Gastrocnemius medialis (tissue), 4 donors: ENCODE measurements at regions not wholly inside any gene's neighbourhood (a gene's known extent, or its start where the extent isn't known, plus 50 kb on each side); places are given as distances from the start of the nearest gene placed in this dataset.

Experiments
- ATAC-seq, 2 donors: fragments of 150-250 bp; one replicate each; pipeline ENCODE4 v1.9.1; 2016
- DNase-seq, 2 donors: peaks; one replicate each; pipeline ENCODE4 v3.0.0-alpha.2; 2019
- H3K27ac ChIP-seq, 4 donors: fragments of 200-600 bp; sonication (generic); 1 replicate in 1 of 4; 2 replicates in 3 of 4; pipeline ENCODE4 v1.5.1; 2016 to 2018; ENCODE audit warnings: mild to moderate bottlenecking in 2 of 4, moderate library complexity in 1 of 4
- H3K27me3 ChIP-seq, 3 donors: fragments of 200-600 bp; sonication (generic) in 2 of 3; 1 replicate in 1 of 3; 2 replicates in 2 of 3; pipeline versions ENCODE4 v1.5.1 to v1.6.0; 2016 to 2019; ENCODE audit warnings: mild to moderate bottlenecking in 1 of 3, moderate library complexity in 1 of 3
- H3K36me3 ChIP-seq, 2 donors: fragments of 200-600 bp; sonication (generic) in 1 of 2; one replicate each; pipeline ENCODE4 v1.5.1; 2017 to 2018
- H3K4me1 ChIP-seq, 2 donors: fragments of 200-600 bp; sonication (generic) in 1 of 2; one replicate each; pipeline ENCODE4 v1.5.1; 2016 to 2017; ENCODE audit warnings: mild to moderate bottlenecking in 2 of 2
- H3K4me3 ChIP-seq, 4 donors: fragments of 200-600 bp; sonication (generic) in 3 of 4; 1 replicate in 1 of 4; 2 replicates in 3 of 4; pipeline ENCODE4 v1.5.1; 2016 to 2019; ENCODE audit warnings: mild to moderate bottlenecking in 2 of 4
- H3K9me3 ChIP-seq, 3 donors: fragments of 200-600 bp; sonication (generic) in 2 of 3; 1 replicate in 1 of 3; 2 replicates in 2 of 3; pipeline ENCODE4 v1.5.1; 2016 to 2019
- CTCF ChIP-seq, 5 experiments: fragments of 450-650 bp in 3 of 5; fragments of 200-600 bp in 2 of 5; sonication (generic) in 2 of 5; IDR thresholded peaks in 4 of 5; conservative IDR thresholded peaks in 1 of 5; 1 replicate in 4 of 5; 2 replicates in 1 of 5; pipeline ENCODE4 v1.5.1; 2016 to 2019; ENCODE audit warnings: antibody characterized with exemption in 5 of 5, mild to moderate bottlenecking in 3 of 5, moderate library complexity in 3 of 5
- POLR2A ChIP-seq, 2 donors: fragments of 450-650 bp; IDR thresholded peaks; one replicate each; pipeline ENCODE4 v1.6.1; 2017; ENCODE audit warnings: antibody characterized with exemption in 2 of 2, mild to moderate bottlenecking in 2 of 2, moderate library complexity in 2 of 2
- in situ Hi-C, 4 donors: fragments of 200-750 bp; cut with MboI; loops; one replicate each; pipeline versions ENCODE4 v1.15.0 to v1.8.0; 2017; ENCODE audit warnings: low sequenced_read_pairs in 4 of 4
- intact Hi-C: fragments of 100-400 bp; cut with DNase I; formaldehyde crosslinking; loops from one replicate; pipeline ENCODE4 v1.15.1; 2023; ENCODE audit warnings: low total_unique reads

GRCh38 chr13:83184150-83184475 is 698.2 kb downstream of the SLITRK1 start:
- ATAC-seq (no peak), DNase-seq (no peak)
- intact Hi-C loops, result no loop called here
- H3K4me3 ChIP-seq, result no peak overlapping the region
- no peaks in the 10 kb centered on the region for H3K27me3 ChIP-seq
- H3K27ac ChIP-seq, result no peak overlapping the region
- in situ Hi-C loops, result no loop called here
- no peaks in the 10 kb centered on the region for H3K9me3 ChIP-seq
- no peaks in the 10 kb centered on the region for H3K4me1 ChIP-seq
- TF ChIP-seq CTCF (IDR thresholded peaks at IDR 0.05 in 4 of 5, conservative IDR thresholded peaks at IDR 0.05 in 1 of 5), result no peak
- no peak for TF ChIP-seq POLR2A (IDR thresholded peaks at IDR 0.05)
- H3K36me3 ChIP-seq, result no peaks in the 10 kb centered on the region

- no peak overlapping the region for H3K27ac ChIP-seq
- no peak overlapping the region for H3K4me3 ChIP-seq
- H3K27me3 ChIP-seq, result no peaks in the 10 kb centered on the region
- H3K4me1 ChIP-seq, result no peaks in the 10 kb centered on the region
- ATAC-seq, result no peak
- H3K9me3 ChIP-seq, result no peaks in the 10 kb centered on the region
- TF ChIP-seq POLR2A (IDR thresholded peaks at IDR 0.05) (no peak), CTCF (IDR thresholded peaks at IDR 0.05 in 4 of 5, conservative IDR thresholded peaks at IDR 0.05 in 1 of 5) (no peak)
- no peak for DNase-seq
- intact Hi-C loops (no loop called here), in situ Hi-C loops (no loop called here)
- no peaks in the 10 kb centered on the region for H3K36me3 ChIP-seq
Measured at GRCh38 chr13:83183439-83184149, 698.7 kb downstream of the SLITRK1 start.

GRCh38 chr13:83182845-83183244 is 699.4 kb downstream of the SLITRK1 start:
- TF ChIP-seq POLR2A (IDR thresholded peaks at IDR 0.05) (no peak), CTCF (IDR thresholded peaks at IDR 0.05 in 4 of 5, conservative IDR thresholded peaks at IDR 0.05 in 1 of 5) (no peak)
- no peak for ATAC-seq
- intact Hi-C loops (no loop called here), in situ Hi-C loops (no loop called here)
- Histone ChIP-seq H3K4me1 (no peaks in the 10 kb centered on the region), H3K27me3 (no peaks in the 10 kb centered on the region), H3K4me3 (no peak overlapping the region), H3K9me3 (no peaks in the 10 kb centered on the region), H3K36me3 (no peaks in the 10 kb centered on the region), H3K27ac (no peak overlapping the region)
- no peak for DNase-seq

- Histone ChIP-seq H3K4me3 (no peak overlapping the region), H3K4me1 (no peaks in the 10 kb centered on the region), H3K27ac (no peak overlapping the region), H3K9me3 (no peaks in the 10 kb centered on the region), H3K36me3 (no peaks in the 10 kb centered on the region), H3K27me3 (no peaks in the 10 kb centered on the region)
- DNase-seq, result no peak
- in situ Hi-C loops, result no loop called here
- intact Hi-C loops, result no loop called here
- no peak for ATAC-seq
- TF ChIP-seq POLR2A (IDR thresholded peaks at IDR 0.05) (no peak), CTCF (IDR thresholded peaks at IDR 0.05 in 4 of 5, conservative IDR thresholded peaks at IDR 0.05 in 1 of 5) (no peak)
Measured at GRCh38 chr13:83178008-83178407, 704.3 kb downstream of the SLITRK1 start.

GRCh38 chr13:83168590-83168989 is 713.7 kb downstream of the SLITRK1 start:
- intact Hi-C loops, result no loop called here

More at GRCh38 chr13:83168590-83168989, 713.7 kb downstream of the SLITRK1 start:
- Histone ChIP-seq H3K27me3 (no peaks in the 10 kb centered on the region), H3K27ac (no peak overlapping the region), H3K36me3 (no peaks in the 10 kb centered on the region), H3K9me3 (no peaks in the 10 kb centered on the region), H3K4me1 (no peaks in the 10 kb centered on the region), H3K4me3 (no peak overlapping the region)
- ATAC-seq, result no peak
- DNase-seq, result no peak
- TF ChIP-seq POLR2A (IDR thresholded peaks at IDR 0.05) (no peak), CTCF (IDR thresholded peaks at IDR 0.05 in 4 of 5, conservative IDR thresholded peaks at IDR 0.05 in 1 of 5) (no peak)
- in situ Hi-C loops, result no loop called here
